ENCODE measurements at regions not wholly inside any gene's neighbourhood (a gene's known extent, or its start where the extent isn't known, plus 50 kb on each side); places are given as distances from the start of the nearest gene placed in this dataset.

- TF ChIP-seq CTCF (IDR thresholded peaks at IDR 0.05) (no peak), POLR2A (IDR thresholded peaks at IDR 0.05) (no peak)
These were observed 171.8 kb downstream of the IGLL1 start for GRCh38 chr22:23408321-23408720.
